IMR-90 (cell line): ENCODE measurements at regions not wholly inside any gene's neighbourhood (a gene's known extent, or its start where the extent isn't known, plus 50 kb on each side); places are given as distances from the start of the nearest gene placed in this dataset.

Experiments used
- CEBPB ChIP-seq: IDR thresholded peaks from 2 replicates; pipeline ENCODE4 v1.6.1; 2012; ENCODE audit warnings: low read depth, low read length, improper control_type of control experiment
- CTCF ChIP-seq: conservative IDR thresholded peaks from 2 replicates; pipeline ENCODE4 v1.5.1; 2012; ENCODE audit warnings: mild to moderate bottlenecking, low read depth, low read length, improper control_type of control experiment
- MXI1 ChIP-seq: IDR thresholded peaks from 2 replicates; pipeline ENCODE4 v1.6.1; 2012; ENCODE audit warnings: low read depth, mild to moderate bottlenecking, low read length, moderate library complexity, borderline replicate concordance
- POLR2A ChIP-seq: IDR thresholded peaks from 2 replicates; pipeline ENCODE4 v1.6.1; 2012; ENCODE audit warnings: mild to moderate bottlenecking, low read depth, low read length
- RAD21 ChIP-seq: IDR thresholded peaks from 2 replicates; pipeline ENCODE4 v1.6.1; 2012; ENCODE audit warnings: low read length, improper control_type of control experiment
- RFX5 ChIP-seq: IDR thresholded peaks from 2 replicates; pipeline ENCODE4 v1.8.0; 2012; ENCODE audit warnings: low read depth, mild to moderate bottlenecking, low read length, moderate library complexity
- USF2 ChIP-seq: fragments of 150-350 bp; IDR thresholded peaks from 2 replicates; pipeline ENCODE4 v1.6.1; 2017; ENCODE audit warnings: mild to moderate bottlenecking, antibody characterized with exemption, low read length, low read depth
- TF ChIP-seq, protein P1 (sequence below): fragments of 150-350 bp; IDR thresholded peaks from 2 replicates; pipeline ENCODE4 v1.6.1; 2016; ENCODE audit warnings: low read depth, mild to moderate bottlenecking, low read length, moderate library complexity, borderline replicate concordance

DNA sequence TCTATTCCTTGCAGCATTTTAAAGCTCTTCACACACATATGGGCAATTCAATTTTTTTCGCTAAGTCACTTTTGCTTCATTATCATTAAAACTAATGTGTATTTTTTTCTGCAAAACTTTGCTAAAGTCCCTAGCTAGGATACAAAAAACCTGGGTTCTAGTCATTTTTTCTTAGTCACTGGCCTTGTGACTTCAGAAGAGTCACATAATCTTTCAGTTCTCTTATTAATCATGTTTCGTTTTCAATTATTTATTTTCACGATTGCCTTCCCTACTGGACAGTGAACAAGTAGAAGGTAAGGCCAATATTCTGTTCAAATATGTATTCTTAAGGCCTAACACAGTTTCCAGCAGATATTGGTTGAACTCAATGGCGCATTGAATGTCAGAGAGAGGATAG lies 60.9 kb upstream of the CYRIA start:
- TF ChIP-seq RAD21 = no peak
- TF ChIP-seq CEBPB = no peak
- TF ChIP-seq CTCF = no peak
- TF ChIP-seq POLR2A = no peak
- TF ChIP-seq MXI1 = no peak
- no peak for TF ChIP-seq USF2
- no peak for TF ChIP-seq RFX5
- TF ChIP-seq, protein P1, sequence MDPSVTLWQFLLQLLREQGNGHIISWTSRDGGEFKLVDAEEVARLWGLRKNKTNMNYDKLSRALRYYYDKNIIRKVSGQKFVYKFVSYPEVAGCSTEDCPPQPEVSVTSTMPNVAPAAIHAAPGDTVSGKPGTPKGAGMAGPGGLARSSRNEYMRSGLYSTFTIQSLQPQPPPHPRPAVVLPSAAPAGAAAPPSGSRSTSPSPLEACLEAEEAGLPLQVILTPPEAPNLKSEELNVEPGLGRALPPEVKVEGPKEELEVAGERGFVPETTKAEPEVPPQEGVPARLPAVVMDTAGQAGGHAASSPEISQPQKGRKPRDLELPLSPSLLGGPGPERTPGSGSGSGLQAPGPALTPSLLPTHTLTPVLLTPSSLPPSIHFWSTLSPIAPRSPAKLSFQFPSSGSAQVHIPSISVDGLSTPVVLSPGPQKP = no peak
